PC-9 (cell line): ENCODE measurements at regions not wholly inside any gene's neighbourhood (a gene's known extent, or its start where the extent isn't known, plus 50 kb on each side); places are given as distances from the start of the nearest gene placed in this dataset.

Experiments
- BruUV-seq: library from RNA; stranded (reverse); fragments of 400-500 nt; replicated peaks from 2 replicates; lab custom pipeline; 2021; lab: Mats Ljungman, UMichigan
- CTCF ChIA-PET: fragments of 300-600 bp; sonication (Branson Sonifier 250); formaldehyde crosslinking; loops from one replicate; lab custom pipeline; 2022; ENCODE audit warnings: antibody characterized with exemption; lab: Charles Lee
- POLR2A ChIA-PET: fragments of 300-600 bp; sonication (Branson Sonifier 250); formaldehyde crosslinking; loops from one replicate; lab custom pipeline; 2022; ENCODE audit warnings: antibody characterized with exemption; ENCODE audit not compliant: unreplicated experiment; lab: Charles Lee
- DNase-seq, 2 experiments: peaks; one replicate each; pipeline versions ENCODE4 v3.0.0 to v3.0.0-alpha.2; 2015 to 2022; ENCODE audit warnings: mixed read lengths in 1 of 2
- H2AFZ ChIP-seq: fragments of 200-600 bp; sonication (generic); 2 replicates; pipeline ENCODE4 v1.8.1; 2017; ENCODE audit warnings: antibody characterized with exemption
- H3F3A ChIP-seq: fragments of 200-600 bp; sonication (generic); 2 replicates; pipeline ENCODE4 v1.8.1; 2017; ENCODE audit warnings: antibody characterized with exemption, mild to moderate bottlenecking, low read depth; ENCODE audit not compliant: insufficient read depth
- H3K27ac ChIP-seq: fragments of 200-600 bp; sonication (generic); 2 replicates; pipeline ENCODE4 v1.6.1; 2016; ENCODE audit warnings: mixed run types
- H3K27me3 ChIP-seq: fragments of 200-600 bp; sonication (generic); 2 replicates; pipeline ENCODE4 v1.6.1; 2016; ENCODE audit warnings: low read depth, mixed run types; ENCODE audit not compliant: insufficient read depth
- H3K36me3 ChIP-seq: fragments of 200-600 bp; sonication (generic); 2 replicates; pipeline ENCODE4 v1.6.1; 2016; ENCODE audit warnings: low read depth, mixed run types
- H3K4me1 ChIP-seq: fragments of 200-600 bp; sonication (generic); replicated peaks from 2 replicates; pipeline ENCODE4 v1.6.1; 2016; ENCODE audit warnings: mixed run types; ENCODE audit not compliant: insufficient read depth
- H3K4me2 ChIP-seq: fragments of 200-600 bp; sonication (generic); 2 replicates; pipeline ENCODE4 v1.6.1; 2017; ENCODE audit warnings: mixed run types
- H3K4me3 ChIP-seq: fragments of 200-600 bp; sonication (generic); 2 replicates; pipeline ENCODE4 v1.6.1; 2016; ENCODE audit warnings: mixed run types
- H3K79me2 ChIP-seq: fragments of 200-600 bp; sonication (generic); 2 replicates; pipeline ENCODE4 v1.6.1; 2017; ENCODE audit warnings: low read depth, mixed run types
- H3K9me2 ChIP-seq: fragments of 200-600 bp; sonication (generic); 2 replicates; pipeline ENCODE4 v1.8.1; 2017; ENCODE audit warnings: mild to moderate bottlenecking; ENCODE audit not compliant: insufficient read depth
- H3K9me3 ChIP-seq: fragments of 200-600 bp; sonication (generic); 2 replicates; pipeline ENCODE4 v1.8.1; 2016; ENCODE audit warnings: low read depth; ENCODE audit not compliant: insufficient read depth
- H4K20me1 ChIP-seq: fragments of 200-600 bp; sonication (generic); 2 replicates; pipeline ENCODE4 v1.8.1; 2017; ENCODE audit not compliant: insufficient read depth
- CTCF ChIP-seq: fragments of 200-600 bp; sonication (generic); conservative IDR thresholded peaks from 2 replicates; pipeline ENCODE4 v1.6.1; 2017; ENCODE audit warnings: mixed run types, antibody characterized with exemption, mild to moderate bottlenecking, moderate library complexity
- EZH2 ChIP-seq: fragments of 200-600 bp; sonication (generic); IDR thresholded peaks from 2 replicates; pipeline ENCODE4 v1.8.0; 2017; ENCODE audit warnings: antibody characterized with exemption, low read depth
- intact Hi-C: fragments of 100-400 bp; cut with micrococcal nuclease; formaldehyde crosslinking; loops from one replicate; pipeline ENCODE4 v1.10.0; 2022; ENCODE audit not compliant: unreplicated experiment

GRCh38 chr13:53101883-53102282, 73.3 kb downstream of the OLFM4 start:
- intact Hi-C loops: no loop called here
- POLR2A ChIA-PET: no interaction called here
- TF ChIP-seq EZH2 (no peak), CTCF (no peak)
- H3K9me2 ChIP-seq: no peaks in the 10 kb centered on the region
- H3K79me2 ChIP-seq: no peaks in the 10 kb centered on the region
- H3K4me2 ChIP-seq: no peak overlapping the region
- H2AFZ ChIP-seq: no peak overlapping the region
- no peaks in the 10 kb centered on the region for H3K4me1 ChIP-seq
- no peak overlapping the region for H3K27ac ChIP-seq
- no peaks in the 10 kb centered on the region for H3K36me3 ChIP-seq
- H3K9me3 ChIP-seq: no peaks in the 10 kb centered on the region
- H3K27me3 ChIP-seq: no peaks in the 10 kb centered on the region
- H3F3A ChIP-seq: no peaks in the 10 kb centered on the region
- H3K4me3 ChIP-seq: no peak overlapping the region
- DNase-seq: no peak
- CTCF ChIA-PET: no interaction called here
- no TSS peak for BruUV-seq
- H4K20me1 ChIP-seq: no peaks in the 10 kb centered on the region

DNA sequence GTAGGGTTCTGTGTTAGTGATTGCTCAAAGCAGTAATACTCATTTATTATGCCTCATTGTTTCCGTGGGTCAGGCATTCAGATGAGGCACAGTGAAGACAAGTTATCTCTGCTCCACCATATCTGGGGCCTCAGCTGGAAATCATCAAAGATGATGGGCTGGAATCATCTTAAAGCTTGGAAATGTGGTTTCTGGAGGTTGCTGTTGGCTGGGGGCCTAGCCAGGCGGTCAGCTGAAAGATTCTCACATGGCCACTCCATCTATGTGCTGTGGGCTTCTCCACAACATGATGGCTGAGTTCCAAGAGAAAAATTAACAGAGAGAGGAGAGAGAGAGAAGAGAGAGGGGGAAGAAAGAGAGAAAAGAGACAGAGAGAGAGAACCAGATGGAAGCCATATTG, 75.5 kb downstream of the OLFM4 start:
- no peak for TF ChIP-seq CTCF
- TF ChIP-seq EZH2: no peak
- no peak for DNase-seq
- Histone ChIP-seq H3K4me2 (no peak overlapping the region), H4K20me1 (no peaks in the 10 kb centered on the region), H3F3A (no peaks in the 10 kb centered on the region), H3K79me2 (no peaks in the 10 kb centered on the region), H3K9me2 (no peaks in the 10 kb centered on the region), H3K36me3 (no peaks in the 10 kb centered on the region), H3K27ac (no peak overlapping the region), H3K9me3 (no peaks in the 10 kb centered on the region), H3K4me3 (no peak overlapping the region), H2AFZ (no peak overlapping the region), H3K27me3 (no peaks in the 10 kb centered on the region), H3K4me1 (no peaks in the 10 kb centered on the region)
- no TSS peak for BruUV-seq
- POLR2A ChIA-PET: no interaction called here
- CTCF ChIA-PET: no interaction called here
- intact Hi-C loops: no loop called here

DNA sequence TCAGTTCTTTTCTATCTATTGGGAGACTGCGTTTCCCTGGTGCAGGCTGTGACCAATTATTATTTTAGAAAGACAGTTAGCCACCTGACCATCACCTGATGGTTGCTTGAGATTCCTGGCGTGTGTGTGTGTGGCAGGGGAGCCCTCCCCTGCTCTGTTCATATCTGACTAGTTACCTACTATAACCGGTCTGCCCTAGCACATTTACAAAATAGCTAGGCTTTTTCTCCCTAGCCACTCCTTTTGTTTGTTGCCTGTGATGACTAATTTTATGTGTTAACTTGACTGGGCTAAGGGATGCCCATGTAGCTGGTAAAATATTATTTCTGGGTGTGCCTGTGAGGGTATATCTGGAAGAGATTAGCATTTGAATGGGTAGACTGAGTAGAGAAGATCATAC, 76.9 kb downstream of the OLFM4 start:
- Histone ChIP-seq H3K4me3 (no peak overlapping the region), H4K20me1 (no peaks in the 10 kb centered on the region), H3K27ac (no peak overlapping the region), H3K9me3 (no peaks in the 10 kb centered on the region), H3K36me3 (no peaks in the 10 kb centered on the region), H3K4me1 (no peaks in the 10 kb centered on the region), H3K9me2 (no peaks in the 10 kb centered on the region), H2AFZ (no peak overlapping the region), H3K79me2 (no peaks in the 10 kb centered on the region), H3F3A (no peaks in the 10 kb centered on the region), H3K27me3 (no peaks in the 10 kb centered on the region), H3K4me2 (no peak overlapping the region)
- DNase-seq: no peak
- POLR2A ChIA-PET: no interaction called here
- TF ChIP-seq CTCF: no peak
- no peak for TF ChIP-seq EZH2
- intact Hi-C loops: no loop called here
- no TSS peak for BruUV-seq
- CTCF ChIA-PET: no interaction called here
